Endodermal cell (in vitro differentiated cells): ENCODE measurements at regions not wholly inside any gene's neighbourhood (a gene's known extent, or its start where the extent isn't known, plus 50 kb on each side); places are given as distances from the start of the nearest gene placed in this dataset.

ENCODE experiments used
- DNase-seq: peaks from one replicate; pipeline ENCODE4 v3.0.0-alpha.2; 2017
- H3K27ac ChIP-seq: 2 replicates; pipeline ENCODE4 v1.5.1; 2013; ENCODE audit warnings: mild to moderate bottlenecking, low read depth, low read length, moderate library complexity
- H3K27me3 ChIP-seq: 2 replicates; pipeline ENCODE4 v1.6.1; 2013; ENCODE audit warnings: mild to moderate bottlenecking, low read length, moderate library complexity; ENCODE audit not compliant: insufficient read depth, control insufficient read depth, poor library complexity, severe bottlenecking
- H3K36me3 ChIP-seq: 2 replicates; pipeline ENCODE4 v1.7.0; 2013; ENCODE audit warnings: mild to moderate bottlenecking, low read length, moderate library complexity; ENCODE audit not compliant: control insufficient read depth, insufficient read depth
- H3K4me1 ChIP-seq: one replicate; pipeline ENCODE4 v1.7.0; 2013; ENCODE audit warnings: low read length; ENCODE audit not compliant: control insufficient read depth, insufficient read depth
- H3K4me3 ChIP-seq: 2 replicates; pipeline ENCODE4 v1.5.1; 2013; ENCODE audit warnings: mild to moderate bottlenecking, low read length, moderate library complexity
- H3K9ac ChIP-seq: 2 replicates; pipeline ENCODE4 v1.6.1; 2013; ENCODE audit warnings: mild to moderate bottlenecking, low read length, moderate library complexity; ENCODE audit not compliant: poor library complexity, severe bottlenecking; ENCODE audit errors: extremely low read depth
- H3K9me3 ChIP-seq: 2 replicates; pipeline ENCODE4 v1.6.1; 2013; ENCODE audit warnings: mild to moderate bottlenecking, low read length, moderate library complexity; ENCODE audit not compliant: control insufficient read depth
- H3K27ac Mint-ChIP-seq: 2 replicates; pipeline ENCODE4 v1.8.0; 2020; ENCODE audit warnings: mixed read lengths
- H3K27me3 Mint-ChIP-seq: 2 replicates; pipeline ENCODE4 v1.8.0; 2021; ENCODE audit warnings: mild to moderate bottlenecking, mixed read lengths; ENCODE audit not compliant: insufficient read depth
- H3K36me3 Mint-ChIP-seq: 2 replicates; pipeline ENCODE4 v1.8.0; 2020; ENCODE audit warnings: low read depth, mixed read lengths
- H3K4me1 Mint-ChIP-seq: 2 replicates; pipeline ENCODE4 v1.8.0; 2020; ENCODE audit warnings: mixed read lengths
- H3K4me3 Mint-ChIP-seq: 2 replicates; pipeline ENCODE4 v1.8.0; 2020; ENCODE audit warnings: mild to moderate bottlenecking, moderate library complexity, mixed read lengths
- H3K9me3 Mint-ChIP-seq: 2 replicates; pipeline ENCODE4 v1.8.0; 2020; ENCODE audit warnings: mild to moderate bottlenecking, mixed read lengths
- WGBS, 2 experiments: methylation state at CpG; one replicate each; pipeline versions ENCODE4 v1.1.5 to v1.1.7; 2013; ENCODE audit warnings: missing lambda C conversion rate in 2 of 2, mixed read lengths in 1 of 2; ENCODE audit not compliant: insufficient coverage in 1 of 2, insufficient read length in 1 of 2; 5-methylcytosine and 5-hydroxymethylcytosine counted together
- TF ChIP-seq, protein P1 (sequence below): fragments of 200-600 bp; sonication (generic); conservative IDR thresholded peaks from 2 replicates; pipeline ENCODE4 v1.5.0; 2021; ENCODE audit warnings: antibody characterized with exemption, mild to moderate bottlenecking

DNA sequence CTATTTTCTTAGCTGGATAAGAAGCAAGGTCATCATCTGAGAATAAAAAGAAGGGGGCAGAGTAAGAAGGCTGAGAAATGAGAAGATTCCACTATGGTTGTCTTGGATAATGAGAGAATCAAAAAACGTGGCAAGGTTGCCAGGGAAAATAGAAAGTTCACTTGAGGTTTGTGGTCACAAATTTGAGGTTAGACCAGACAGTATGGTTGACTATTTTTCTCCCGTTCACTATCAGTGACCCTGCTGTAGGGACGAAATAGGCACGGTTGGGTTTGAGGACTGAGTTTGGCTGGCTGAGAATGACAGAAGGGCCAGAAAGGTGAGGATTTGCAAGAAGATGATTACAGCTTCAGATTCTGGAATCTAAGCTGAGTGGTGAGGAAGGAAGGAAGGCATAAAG is 266.0 kb upstream of the ZNF462 start:
- Histone ChIP-seq H3K27me3 (peaks cover 4% of the 10 kb centered on the region), H3K27ac (no peak overlapping the region), H3K36me3 (no peaks in the 10 kb centered on the region), H3K4me3 (no peak overlapping the region), H3K9ac (no peak overlapping the region), H3K9me3 (no peaks in the 10 kb centered on the region), H3K4me1 (no peaks in the 10 kb centered on the region)
- no peaks in the 10 kb centered on the region for H3K9me3 Mint-ChIP-seq
- DNase-seq = no peak
- 81 to 89% methylated on average over 4 of the region's 4 CpGs for WGBS, 2 experiments
- no peak overlapping the region for H3K27ac Mint-ChIP-seq
- no peaks in the 10 kb centered on the region for H3K36me3 Mint-ChIP-seq
- TF ChIP-seq, protein P1, sequence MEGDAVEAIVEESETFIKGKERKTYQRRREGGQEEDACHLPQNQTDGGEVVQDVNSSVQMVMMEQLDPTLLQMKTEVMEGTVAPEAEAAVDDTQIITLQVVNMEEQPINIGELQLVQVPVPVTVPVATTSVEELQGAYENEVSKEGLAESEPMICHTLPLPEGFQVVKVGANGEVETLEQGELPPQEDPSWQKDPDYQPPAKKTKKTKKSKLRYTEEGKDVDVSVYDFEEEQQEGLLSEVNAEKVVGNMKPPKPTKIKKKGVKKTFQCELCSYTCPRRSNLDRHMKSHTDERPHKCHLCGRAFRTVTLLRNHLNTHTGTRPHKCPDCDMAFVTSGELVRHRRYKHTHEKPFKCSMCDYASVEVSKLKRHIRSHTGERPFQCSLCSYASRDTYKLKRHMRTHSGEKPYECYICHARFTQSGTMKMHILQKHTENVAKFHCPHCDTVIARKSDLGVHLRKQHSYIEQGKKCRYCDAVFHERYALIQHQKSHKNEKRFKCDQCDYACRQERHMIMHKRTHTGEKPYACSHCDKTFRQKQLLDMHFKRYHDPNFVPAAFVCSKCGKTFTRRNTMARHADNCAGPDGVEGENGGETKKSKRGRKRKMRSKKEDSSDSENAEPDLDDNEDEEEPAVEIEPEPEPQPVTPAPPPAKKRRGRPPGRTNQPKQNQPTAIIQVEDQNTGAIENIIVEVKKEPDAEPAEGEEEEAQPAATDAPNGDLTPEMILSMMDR = no peak
- no peak overlapping the region for H3K4me3 Mint-ChIP-seq
- no peaks in the 10 kb centered on the region for H3K27me3 Mint-ChIP-seq
- no peaks in the 10 kb centered on the region for H3K4me1 Mint-ChIP-seq

DNA sequence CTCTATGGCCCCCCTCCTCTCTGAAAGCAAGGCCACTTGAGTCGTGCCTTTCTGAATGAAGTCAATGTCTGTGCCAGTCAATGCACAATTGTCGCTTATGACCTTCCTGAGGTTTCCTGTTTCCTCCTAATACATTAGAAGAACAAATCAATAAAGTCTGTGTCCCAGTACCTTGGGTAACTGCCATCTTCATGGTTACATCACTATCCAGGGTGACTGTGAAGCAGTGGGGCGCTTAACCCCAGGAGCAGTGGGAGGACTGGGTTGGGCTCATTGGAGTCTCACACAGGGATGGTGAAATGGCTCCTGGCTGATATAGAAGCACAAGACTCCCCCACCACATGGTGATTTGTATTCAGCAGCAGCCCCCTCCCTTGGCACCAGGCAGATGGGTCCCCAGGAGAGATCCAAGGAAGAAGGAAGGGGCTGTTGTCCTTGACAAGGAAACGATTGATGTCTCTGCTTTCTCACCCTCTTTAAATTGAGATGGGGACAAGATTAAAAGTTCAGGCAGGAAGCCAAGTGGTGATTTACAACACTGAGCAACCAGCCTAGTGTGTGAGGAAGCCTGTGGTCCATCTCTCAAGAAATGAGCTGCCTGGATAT is 261.9 kb upstream of the ZNF462 start:
- Histone ChIP-seq H3K4me1 (no peaks in the 10 kb centered on the region), H3K27ac (no peak overlapping the region), H3K4me3 (no peak overlapping the region), H3K9me3 (no peaks in the 10 kb centered on the region), H3K27me3 (peaks cover 4% of the 10 kb centered on the region), H3K9ac (no peak overlapping the region), H3K36me3 (no peaks in the 10 kb centered on the region)
- WGBS, 2 experiments = 92 to 96% methylated on average over 3 to 4 of the region's 4 CpGs
- Mint-ChIP-seq H3K4me3 (no peak overlapping the region), H3K27me3 (no peaks in the 10 kb centered on the region), H3K4me1 (no peaks in the 10 kb centered on the region), H3K9me3 (peaks cover 17% of the 10 kb centered on the region), H3K36me3 (no peaks in the 10 kb centered on the region), H3K27ac (no peak overlapping the region)
- no peak for DNase-seq
- TF ChIP-seq, protein P1 = no peak

DNA sequence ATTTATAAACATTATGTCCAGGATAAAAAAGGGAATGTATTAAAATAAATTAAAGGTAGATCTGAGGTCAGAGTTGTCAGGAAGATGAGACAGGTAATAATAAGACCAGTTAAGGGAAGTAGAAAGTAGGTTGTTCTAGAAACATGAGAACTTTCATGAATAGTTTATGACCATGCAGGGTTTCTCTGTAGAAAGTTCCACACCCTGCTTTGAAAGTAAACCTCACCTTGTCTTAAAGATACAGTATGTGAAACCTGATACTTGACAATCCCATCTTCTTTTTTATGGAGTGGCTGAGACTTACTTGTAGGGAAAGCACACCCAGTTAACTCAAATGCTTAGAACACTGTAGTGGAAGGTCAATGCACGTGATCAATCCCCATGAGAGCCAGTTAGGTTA is 260.6 kb upstream of the ZNF462 start:
- Histone ChIP-seq H3K4me1 (no peaks in the 10 kb centered on the region), H3K9ac (no peak overlapping the region), H3K27me3 (peaks cover 4% of the 10 kb centered on the region), H3K9me3 (no peaks in the 10 kb centered on the region), H3K4me3 (no peak overlapping the region), H3K36me3 (no peaks in the 10 kb centered on the region), H3K27ac (no peak overlapping the region)
- Mint-ChIP-seq H3K27ac (no peak overlapping the region), H3K4me3 (no peak overlapping the region), H3K4me1 (no peaks in the 10 kb centered on the region), H3K9me3 (peaks cover 24% of the 10 kb centered on the region), H3K36me3 (no peaks in the 10 kb centered on the region), H3K27me3 (no peaks in the 10 kb centered on the region)
- 100% methylated on average over 1 of the region's 1 CpG for WGBS, 2 experiments
- DNase-seq = no peak
- TF ChIP-seq, protein P1 = no peak
